HG02884 (cell line): ENCODE measurements at regions not wholly inside any gene's neighbourhood (a gene's known extent, or its start where the extent isn't known, plus 50 kb on each side); places are given as distances from the start of the nearest gene placed in this dataset.
"Not testable (repeated sequence)": the region's sequence is repeated elsewhere in the genome, so short reads cannot be mapped to it uniquely, and the experiment has no call there.

Experiments used
- ATAC-seq: cut with Tn5 transposase; IDR thresholded peaks from one replicate; pipeline ENCODE4 v1.9.1; 2021; ENCODE audit warnings: mild to moderate bottlenecking, moderate library complexity; ENCODE audit not compliant: unreplicated experiment

DNA sequence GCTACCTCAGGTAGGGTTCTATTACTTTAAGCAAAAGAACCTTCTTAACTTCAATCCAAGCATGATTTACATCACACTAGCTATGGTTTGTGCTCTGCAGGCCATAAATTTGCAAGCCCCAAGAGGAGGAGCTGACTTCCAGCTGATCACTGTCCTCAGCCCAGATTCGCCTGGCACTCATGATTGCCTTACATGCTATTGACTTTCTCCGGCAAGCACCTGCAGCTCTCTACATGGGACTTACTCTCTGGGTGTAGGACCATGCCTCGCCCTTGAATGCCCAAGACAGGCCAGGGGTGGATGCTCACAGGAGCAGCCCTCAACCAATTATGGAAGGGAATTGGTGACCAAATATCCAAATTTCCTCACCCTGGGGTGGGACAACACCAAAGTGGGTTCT, 99.8 kb downstream of the ESM1 start:
- no peak for ATAC-seq

DNA sequence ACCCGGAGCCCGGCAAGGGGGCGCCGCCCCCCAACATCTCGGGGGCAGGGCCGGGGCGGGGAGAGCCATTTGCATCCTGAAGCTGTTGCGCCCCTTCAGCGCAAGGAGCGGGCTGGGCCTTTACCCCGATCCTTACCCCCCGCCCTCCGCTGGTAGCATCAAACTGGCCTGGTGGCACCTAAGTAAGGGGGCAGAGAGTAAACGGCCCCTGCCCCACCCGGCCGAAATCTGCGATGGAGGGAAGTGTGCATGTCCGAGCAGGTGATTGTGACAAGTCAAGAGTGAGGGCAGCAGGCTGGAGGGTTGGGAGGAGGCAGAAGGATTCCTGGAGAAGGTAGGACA, 101.2 kb downstream of the ESM1 start:
- no peak for ATAC-seq

DNA sequence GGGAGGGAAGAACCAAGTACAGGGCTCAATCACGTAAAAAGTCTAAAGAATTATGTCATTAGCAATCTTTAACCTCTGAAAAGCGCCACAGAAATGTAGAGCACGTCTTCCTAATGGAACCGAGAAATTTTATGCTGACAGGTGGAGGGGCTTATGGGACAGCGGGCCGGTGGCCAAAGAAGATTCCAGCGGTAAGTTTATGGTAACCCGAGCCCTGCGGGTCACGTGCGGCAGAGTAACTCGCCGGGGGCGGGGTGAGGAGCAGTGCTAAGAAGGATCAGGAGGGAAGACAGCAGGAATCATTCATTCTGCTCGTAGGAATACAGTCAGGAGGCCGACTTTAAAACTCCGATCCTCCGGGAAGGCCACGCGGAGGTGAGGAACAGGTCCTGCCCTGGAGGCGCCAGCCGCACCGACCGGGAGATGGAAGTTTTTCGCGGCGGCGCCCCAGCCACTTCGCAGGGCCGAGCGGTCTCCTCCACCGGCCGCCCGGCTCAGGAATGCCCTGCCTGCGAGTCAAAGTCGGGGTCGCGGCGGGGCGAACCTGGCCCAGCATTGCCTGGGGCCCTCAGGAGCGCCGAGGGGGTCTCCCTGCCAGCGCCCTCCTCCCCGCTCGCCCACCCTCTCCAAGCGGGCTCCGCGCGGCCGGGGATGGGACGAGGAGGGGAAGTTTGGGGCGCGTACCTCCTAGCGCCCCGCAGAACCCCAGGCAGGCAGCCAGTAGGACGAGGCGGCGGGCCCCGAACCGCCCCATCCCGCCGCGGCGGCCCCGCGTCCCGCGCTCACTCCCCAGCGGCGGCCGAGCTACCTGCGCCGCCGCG, 101.8 kb downstream of the ESM1 start:
- ATAC-seq, result no peak

DNA sequence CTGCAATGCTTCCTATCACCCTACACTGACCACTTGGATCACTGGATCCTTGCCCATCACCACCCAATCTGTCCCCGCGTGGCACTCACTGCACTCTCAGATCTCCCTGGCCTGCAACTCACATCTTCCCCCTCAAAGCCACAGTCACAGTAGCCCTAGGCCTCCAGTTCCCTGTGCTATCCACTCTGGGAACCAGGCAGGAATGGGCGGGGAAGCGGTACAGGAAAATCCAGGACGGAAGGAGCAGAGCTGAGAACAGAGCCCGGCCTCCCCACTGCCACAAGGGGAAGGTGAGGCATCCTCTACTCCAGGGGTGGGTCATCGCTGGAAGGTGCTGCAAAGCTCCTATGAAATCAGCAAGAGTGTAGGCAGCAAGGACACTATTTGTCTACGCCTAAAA, 102.6 kb downstream of the ESM1 start:
- ATAC-seq, result no peak

DNA sequence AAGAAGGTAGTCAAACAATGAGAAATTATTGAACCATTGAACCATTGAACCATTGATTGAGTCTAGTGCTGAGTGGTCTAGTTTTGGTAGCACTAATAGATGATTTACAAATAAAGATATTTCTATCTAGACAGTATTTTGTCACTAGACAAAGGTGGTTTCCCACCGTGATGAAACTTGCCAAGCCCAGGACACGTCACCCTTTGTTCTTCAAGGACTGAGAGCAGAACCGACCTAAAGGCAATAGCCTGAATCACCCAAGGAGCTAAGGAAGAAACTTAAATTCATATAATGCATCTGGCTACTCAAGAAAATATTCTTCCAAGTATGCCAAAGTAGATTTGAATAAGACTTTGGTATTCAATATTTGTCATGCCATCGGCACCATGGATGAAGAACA, 103.3 kb downstream of the ESM1 start:
- ATAC-seq, result no peak

DNA sequence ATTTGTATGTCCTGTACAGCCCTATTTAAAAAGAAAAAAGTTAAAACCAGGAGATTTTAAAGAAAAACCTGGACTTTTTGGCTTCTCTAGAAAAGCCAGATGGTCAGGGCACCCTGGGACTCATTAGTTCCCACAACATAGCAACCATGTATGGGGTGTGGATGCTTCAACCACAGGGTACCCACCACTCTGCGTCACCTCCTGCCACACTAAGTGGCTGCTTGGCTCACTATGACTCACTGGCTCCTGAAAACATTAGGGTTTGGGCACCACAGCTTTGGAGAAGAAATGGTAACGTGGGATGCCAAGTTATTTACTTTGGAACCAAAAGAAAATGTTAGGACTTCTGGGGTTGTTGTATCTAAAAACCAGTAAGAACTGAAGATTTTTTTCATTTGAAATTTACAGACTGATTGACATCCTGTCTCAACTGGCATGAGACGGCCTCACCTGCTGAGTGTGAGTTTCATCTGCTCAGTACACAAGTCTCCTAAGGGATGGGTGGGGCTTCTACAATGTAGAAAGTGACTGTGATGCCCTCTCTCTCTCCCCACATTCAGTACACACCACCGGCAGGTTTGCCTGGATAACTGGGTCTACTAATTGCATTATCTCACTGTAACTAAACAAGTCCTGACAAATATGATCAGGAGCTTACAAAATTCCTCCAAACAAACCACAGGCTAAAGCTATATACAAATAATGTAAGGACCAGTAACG, 103.9 kb downstream of the ESM1 start:
- no peak for ATAC-seq

DNA sequence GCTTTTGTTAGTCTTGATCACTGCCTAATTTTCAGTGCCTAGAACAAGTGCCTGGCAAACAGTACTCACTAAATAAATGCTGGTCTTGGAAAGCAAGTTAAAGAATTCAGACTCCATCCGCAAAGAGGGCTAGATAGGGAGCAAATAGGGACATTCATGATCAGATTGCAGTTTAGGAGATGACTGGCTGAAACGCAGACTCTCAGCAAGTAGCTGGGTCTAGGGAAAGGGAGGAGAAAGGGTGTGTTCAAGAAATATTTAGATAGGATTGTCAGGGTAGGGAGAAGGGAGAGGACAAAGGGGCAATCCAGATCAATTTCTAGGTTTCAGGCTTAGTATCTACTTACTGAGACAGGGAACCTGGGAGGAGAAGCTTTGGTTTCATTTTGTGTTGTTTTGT, 108.4 kb downstream of the ESM1 start:
- no peak for ATAC-seq

DNA sequence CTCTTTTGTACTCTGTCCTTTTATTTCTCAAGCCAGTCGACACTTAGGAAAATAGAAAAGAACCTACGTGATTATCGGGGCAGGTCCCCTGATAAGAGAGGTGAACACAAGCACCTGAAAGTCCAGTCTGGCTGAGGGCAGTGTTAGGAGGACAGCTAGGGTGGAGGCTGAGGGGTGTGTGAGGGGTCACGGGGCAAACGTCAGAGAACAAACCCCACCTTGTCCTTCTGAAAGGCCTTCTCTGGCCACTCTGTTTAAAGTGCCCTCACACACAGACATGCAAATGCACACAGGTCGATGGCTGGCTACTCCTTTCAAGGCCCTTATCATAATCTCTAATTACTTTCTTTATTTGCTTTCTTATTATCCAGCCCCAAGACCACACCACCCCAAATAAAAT, 108.8 kb downstream of the ESM1 start:
- ATAC-seq, result no peak

DNA sequence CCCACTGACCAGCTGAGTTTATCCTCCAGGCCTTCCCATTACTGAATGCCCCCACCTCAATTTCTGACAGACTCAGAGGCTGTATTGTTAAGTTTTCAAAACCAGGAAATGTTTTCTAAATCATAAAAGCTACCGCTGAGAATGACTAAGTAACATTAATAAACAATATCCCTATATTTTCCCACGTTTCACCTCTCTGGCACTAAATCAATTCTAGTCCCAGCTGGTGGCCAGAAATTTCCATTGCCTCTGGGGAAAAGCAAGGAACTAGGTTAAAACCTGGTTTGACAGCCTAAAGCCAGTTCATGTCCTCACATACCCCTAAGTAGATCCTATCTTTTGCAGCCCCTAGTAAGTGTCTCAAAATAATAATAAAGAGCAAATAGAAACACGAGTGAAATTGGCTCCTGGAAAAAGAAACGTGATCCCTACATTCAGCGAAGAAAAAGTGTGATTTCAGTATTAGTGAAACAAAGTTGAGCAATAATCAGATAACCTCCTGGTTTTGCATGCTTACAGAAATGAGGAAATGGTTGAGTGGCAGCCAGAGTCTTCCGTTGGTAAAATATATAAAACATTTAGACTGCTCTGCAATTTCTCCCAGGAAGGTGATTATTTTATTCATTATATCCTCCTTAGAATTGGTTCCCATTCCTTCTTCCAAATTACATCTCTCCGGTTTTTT, 110.9 kb downstream of the ESM1 start:
- no peak for ATAC-seq

DNA sequence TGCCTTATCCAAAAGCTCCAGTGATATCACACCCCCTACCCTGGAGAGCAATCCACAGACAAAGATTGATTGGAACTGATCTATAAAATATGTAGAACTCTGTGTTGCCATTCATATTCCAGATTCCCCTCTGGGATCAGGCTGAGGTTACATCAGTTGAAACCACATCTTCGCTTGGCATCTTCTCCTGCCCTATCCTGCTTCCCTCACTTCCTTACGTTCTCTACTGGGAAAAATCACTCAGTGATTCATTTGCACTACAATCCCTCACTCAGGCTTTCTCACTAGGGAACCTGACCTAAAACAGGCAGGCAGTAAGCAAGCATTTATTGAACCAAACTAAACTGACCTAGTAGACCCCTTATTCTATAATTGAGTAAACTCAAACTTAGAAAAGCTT, 111.7 kb downstream of the ESM1 start:
- no peak for ATAC-seq

DNA sequence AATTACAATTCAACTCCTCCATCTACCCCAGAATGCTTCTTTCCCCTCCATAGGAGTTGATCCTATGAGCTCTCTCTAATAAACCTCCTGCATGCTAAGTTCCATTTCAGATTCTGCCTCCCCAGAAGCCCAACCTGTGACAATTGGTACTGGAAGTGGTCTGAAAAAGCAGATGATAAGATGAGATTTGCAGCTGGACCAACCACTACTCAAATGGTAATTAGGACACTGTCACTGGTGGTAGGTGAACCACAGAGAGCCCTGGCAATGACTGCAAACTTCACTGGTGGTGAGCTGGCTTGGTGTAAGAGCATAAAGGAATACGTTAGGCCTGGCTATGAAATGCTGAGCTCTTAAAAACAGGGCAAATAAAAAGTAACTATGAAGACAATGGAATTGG, 112.6 kb downstream of the ESM1 start:
- no peak for ATAC-seq

DNA sequence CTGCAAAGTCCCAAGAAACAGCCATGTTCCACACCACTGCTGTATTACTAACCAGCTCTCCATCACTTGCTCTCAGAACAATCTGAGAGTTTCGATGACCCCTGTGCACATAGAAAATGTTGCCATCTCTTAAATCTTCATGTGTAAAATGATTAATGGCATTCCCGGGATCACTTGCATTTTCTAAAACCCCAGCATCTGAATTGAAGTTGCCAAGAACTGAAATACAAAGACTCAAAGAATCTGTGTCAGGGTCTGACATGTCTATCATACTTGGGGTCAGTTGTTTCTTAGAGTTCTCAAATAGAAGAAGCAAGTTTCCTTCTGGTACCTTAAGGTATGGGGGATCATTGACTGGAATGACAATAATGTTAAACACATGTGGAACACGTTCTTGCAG, 115.1 kb downstream of the ESM1 start:
- ATAC-seq, result no peak

DNA sequence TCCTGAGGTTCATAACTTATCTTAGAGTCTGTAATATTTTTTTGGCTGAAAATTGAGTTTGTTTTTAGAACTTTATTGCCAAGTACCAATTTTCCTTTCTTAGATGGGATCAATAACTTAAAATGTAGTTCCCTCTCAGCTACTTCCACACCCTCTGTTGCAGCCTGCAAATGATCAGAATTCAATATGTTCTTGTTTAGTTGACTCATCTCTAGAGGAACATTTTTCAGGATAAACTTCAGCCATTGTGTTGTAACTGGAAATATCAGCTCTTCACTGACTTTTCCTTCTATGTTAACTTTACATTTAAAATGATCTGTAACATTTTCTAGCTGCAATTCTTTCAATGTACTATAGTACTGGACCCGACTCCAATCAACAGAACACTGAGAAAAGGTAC, 115.7 kb downstream of the ESM1 start:
- ATAC-seq, result no peak

DNA sequence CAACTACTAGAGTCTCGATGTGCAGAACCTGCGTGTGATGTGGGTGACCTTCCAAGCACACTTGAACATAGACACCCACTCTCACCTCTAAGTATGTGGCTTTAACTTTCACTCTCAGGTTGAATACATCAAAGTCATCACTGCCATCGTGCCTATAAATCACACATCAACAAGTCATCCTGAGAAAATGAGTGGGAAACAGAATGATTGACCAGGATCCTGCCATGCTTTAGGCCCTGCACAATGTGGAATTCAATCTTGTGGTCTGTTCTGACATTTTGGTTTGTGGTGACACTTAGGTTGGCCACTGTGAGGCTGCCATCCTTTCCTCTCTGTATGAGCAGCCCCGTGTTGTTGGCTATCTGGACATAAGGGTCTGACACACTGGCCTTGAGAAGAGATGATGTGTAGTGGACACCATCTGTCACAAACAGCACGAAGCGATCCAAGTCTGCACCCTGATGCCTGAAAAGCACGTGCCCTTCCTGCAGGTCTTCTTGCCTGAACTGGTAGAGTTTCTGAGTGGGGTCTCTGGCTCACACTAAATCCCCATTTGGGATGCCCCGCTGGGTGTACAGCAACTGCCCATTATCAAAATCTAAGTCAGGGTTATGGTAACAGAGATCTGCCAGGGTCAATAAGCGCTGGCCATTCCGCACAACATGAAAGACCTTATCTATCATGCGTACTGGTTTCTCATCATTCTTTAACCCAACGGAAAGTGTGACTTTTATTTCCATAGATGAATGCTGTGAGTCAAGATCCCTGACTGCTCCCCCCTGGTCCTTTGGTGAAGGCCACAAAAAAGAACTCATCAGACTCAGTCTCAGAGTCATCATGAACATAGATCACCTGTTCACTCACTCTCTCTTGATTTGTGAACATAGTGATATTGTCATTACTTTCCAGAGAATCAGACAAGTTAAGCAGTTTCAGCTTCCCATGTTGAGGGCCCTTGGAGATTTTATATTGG, 116.6 kb downstream of the ESM1 start:
- no peak for ATAC-seq

DNA sequence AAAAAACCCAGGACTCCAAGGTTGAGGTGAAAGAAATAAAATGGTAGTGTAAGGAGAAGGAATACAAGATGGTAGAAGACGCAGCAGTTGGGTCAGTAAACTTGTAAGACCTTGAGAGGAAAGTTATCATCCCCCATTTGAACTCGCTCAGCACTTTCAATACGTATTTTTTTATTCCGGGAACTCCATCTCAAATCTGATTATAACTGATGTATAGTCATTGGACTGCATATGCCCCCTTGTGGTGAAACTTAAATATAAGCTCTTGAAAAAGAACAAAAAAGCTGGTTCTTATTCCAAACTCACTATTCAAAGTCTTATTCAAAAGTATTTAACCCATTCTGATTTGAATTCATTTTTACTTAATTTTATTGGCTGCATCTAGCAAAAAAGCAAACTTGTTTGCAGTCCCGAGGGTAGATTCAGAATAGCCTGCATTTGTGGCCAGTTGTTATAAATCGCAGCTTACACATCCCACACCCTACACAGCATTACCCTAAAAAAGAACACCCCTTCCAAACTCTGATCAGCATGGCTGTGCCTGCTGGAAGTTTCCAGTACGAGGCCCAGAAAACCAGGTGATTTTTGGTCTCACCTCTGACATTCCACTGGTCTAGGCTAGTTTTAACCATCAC, 118.0 kb downstream of the ESM1 start:
- no peak for ATAC-seq

DNA sequence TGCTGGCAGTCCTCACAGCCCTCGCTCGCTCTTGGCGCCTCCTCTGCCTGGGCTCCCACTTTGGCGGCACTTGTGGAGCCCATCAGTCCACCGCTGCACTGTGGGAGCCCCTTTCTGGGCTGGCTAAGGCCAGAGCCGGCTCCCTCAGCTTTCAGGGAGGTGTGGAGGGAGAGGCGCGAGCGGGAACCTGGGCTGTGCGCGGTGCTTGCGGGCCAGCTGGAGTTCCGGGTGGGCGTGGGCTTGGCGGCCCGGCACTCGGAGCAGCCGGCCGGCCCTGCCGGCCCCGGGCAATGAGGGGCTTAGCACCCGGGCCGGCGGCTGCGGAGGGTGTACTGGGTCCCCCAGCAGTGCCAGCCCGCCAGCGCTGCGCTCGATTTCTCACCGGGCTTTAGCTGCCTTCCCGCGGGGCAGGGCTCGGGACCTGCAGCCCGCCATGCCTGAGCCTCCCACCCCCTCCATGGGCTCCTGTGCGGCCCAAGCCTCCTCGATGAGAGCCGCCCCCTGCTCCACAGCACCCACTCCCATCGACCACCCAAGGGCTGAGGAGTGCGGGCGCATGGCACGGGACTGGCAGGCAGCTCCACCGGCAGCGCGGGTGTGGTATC, 120.4 kb downstream of the ESM1 start:
- not testable (repeated sequence) for ATAC-seq

DNA sequence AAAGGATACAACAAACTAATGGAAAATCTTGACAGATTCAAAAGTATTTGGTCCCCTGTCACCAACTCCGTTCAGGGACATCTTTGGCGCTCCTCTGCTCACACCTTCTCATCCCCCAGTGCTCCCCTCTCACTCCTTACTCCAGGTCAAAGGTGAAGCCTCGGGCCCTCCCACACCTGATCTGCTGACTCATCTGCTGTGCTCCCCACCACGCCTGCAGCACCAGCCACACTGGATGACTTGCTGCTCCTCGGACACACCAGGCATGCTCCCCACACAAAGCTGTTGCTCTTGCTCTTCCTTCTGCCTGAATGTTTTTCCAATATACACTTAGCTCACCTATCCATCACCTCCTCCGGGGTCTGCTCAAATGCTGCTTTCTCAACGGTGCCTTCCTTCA, 123.4 kb downstream of the ESM1 start:
- no peak for ATAC-seq

DNA sequence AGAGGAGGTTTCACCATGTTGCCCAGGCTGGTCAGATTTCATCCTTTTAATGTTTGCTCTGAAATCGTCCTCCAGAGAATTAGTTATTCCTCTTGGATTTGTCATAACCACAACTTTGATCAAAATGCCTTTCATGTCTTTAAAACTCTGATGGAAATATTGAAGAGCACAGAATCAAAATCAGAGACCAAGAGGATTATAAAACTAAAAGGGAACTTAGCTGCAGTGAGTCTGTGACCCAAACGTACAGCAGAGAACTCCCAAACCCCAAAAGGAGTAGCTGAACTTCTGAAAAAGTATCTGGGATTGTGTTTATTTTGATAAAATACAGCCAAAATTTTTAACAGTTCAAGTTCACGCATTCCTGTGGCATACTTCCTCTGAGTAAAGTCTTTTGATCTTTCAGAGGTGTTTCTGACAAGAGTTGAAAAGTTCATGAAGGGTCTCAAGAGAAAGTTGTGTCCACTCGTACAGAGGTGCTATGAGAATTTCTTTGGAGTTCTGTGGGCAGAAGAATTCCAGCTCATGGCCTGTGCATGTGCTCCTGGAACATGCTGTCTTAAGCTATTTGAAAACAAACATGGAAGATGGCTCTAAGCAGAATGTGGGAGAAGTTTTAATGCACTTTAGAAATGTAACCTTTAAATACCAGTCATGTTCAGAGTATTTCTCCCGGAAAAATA, 124.0 kb downstream of the ESM1 start:
- ATAC-seq, result no peak

DNA sequence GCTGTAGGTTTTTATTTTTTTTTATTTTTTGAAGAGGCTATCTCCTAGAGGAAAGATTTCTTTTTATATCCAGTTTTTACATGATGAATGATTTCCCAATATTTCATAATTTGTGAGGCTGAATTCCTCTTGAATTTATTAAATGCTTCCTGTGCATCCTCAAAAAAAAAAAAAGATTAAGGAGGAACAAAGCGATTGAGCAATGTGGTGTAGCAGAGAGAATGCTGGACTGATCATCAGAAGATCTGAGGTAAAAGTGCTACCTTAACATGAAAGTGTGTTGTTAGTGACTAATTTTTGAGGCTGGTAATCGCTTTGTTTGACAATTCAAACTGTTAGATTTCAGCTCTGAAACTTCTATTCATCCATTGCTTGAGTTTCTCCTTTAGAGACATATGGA, 125.1 kb downstream of the ESM1 start:
- ATAC-seq, result no peak
